Mesenchymal stem cell (in vitro differentiated cells and primary cell): ENCODE measurements at regions not wholly inside any gene's neighbourhood (a gene's known extent, or its start where the extent isn't known, plus 50 kb on each side); places are given as distances from the start of the nearest gene placed in this dataset.

Source experiments
- DNase-seq: peaks from one replicate; pipeline ENCODE4 v3.0.0-alpha.2; 2013
- H2AFZ ChIP-seq: one replicate; pipeline ENCODE4 v1.6.1; 2013; ENCODE audit warnings: low read depth, mild to moderate bottlenecking, control low read depth, inconsistent platforms, low read length, moderate library complexity
- H2AK5ac ChIP-seq: 2 replicates; pipeline ENCODE4 v1.6.1; 2013; ENCODE audit warnings: low read length, moderate library complexity, mild to moderate bottlenecking, inconsistent platforms; ENCODE audit not compliant: severe bottlenecking
- H2BK120ac ChIP-seq: one replicate; pipeline ENCODE4 v1.6.1; 2013; ENCODE audit warnings: low read depth, mild to moderate bottlenecking, inconsistent platforms, low read length, moderate library complexity
- H2BK12ac ChIP-seq, 2 experiments: one replicate each; pipeline ENCODE4 v1.6.1; 2013; ENCODE audit warnings: inconsistent platforms in 2 of 2, low read length in 2 of 2, mild to moderate bottlenecking in 2 of 2, moderate library complexity in 2 of 2, control low read depth in 1 of 2
- H2BK15ac ChIP-seq: one replicate; pipeline ENCODE4 v1.6.1; 2013; ENCODE audit warnings: mild to moderate bottlenecking, low read depth, inconsistent platforms; ENCODE audit not compliant: poor library complexity, severe bottlenecking
- H2BK5ac ChIP-seq: 2 replicates; pipeline ENCODE4 v1.6.1; 2013; ENCODE audit warnings: low read depth, mild to moderate bottlenecking, low read length, control low read depth, inconsistent platforms; ENCODE audit not compliant: poor library complexity, severe bottlenecking
- H3K14ac ChIP-seq, 2 experiments: one replicate each; pipeline ENCODE4 v1.6.1; 2013; ENCODE audit warnings: inconsistent platforms in 2 of 2, low read length in 2 of 2, control low read depth in 1 of 2, mild to moderate bottlenecking in 1 of 2, moderate library complexity in 1 of 2
- H3K18ac ChIP-seq, 2 experiments: one replicate each; pipeline ENCODE4 v1.6.1; 2013; ENCODE audit warnings: inconsistent platforms in 2 of 2, low read length in 2 of 2, control low read depth in 1 of 2, low read depth in 1 of 2, mild to moderate bottlenecking in 1 of 2
- H3K23ac ChIP-seq, 2 experiments: one replicate each; pipeline ENCODE4 v1.6.1; 2013; ENCODE audit warnings: inconsistent platforms in 2 of 2, low read length in 2 of 2, mild to moderate bottlenecking in 2 of 2, moderate library complexity in 2 of 2, control low read depth in 1 of 2
- H3K27ac ChIP-seq: 2 replicates; pipeline ENCODE4 v1.5.1; 2013; ENCODE audit warnings: mild to moderate bottlenecking, moderate library complexity, low read length, control low read depth, inconsistent platforms; ENCODE audit not compliant: poor library complexity, severe bottlenecking
- H3K27me3 ChIP-seq, 2 experiments: 2 replicates each; pipeline versions ENCODE4 v1.6.1 to v1.7.0; 2013; ENCODE audit warnings: low read length in 2 of 2, mild to moderate bottlenecking in 2 of 2, moderate library complexity in 2 of 2, control low read depth in 1 of 2, inconsistent platforms in 1 of 2; ENCODE audit not compliant: control insufficient read depth in 1 of 2, insufficient read depth in 1 of 2
- H3K36me3 ChIP-seq, 2 experiments: 2 replicates each; pipeline versions ENCODE4 v1.6.1 to v1.7.0; 2013; ENCODE audit warnings: low read length in 2 of 2, control low read depth in 1 of 2, inconsistent platforms in 1 of 2, low read depth in 1 of 2, mild to moderate bottlenecking in 1 of 2; ENCODE audit not compliant: insufficient read depth in 2 of 2, control insufficient read depth in 1 of 2
- H3K4ac ChIP-seq, 2 experiments: one replicate each; pipeline ENCODE4 v1.6.1; 2013; ENCODE audit warnings: inconsistent platforms in 2 of 2, low read length in 2 of 2, mild to moderate bottlenecking in 2 of 2, moderate library complexity in 2 of 2, control low read depth in 1 of 2, low read depth in 1 of 2
- H3K4me1 ChIP-seq: 2 replicates; pipeline ENCODE4 v1.6.1; 2013; ENCODE audit warnings: low read depth, low read length, control low read depth; ENCODE audit not compliant: control insufficient read depth, insufficient read depth
- H3K4me2 ChIP-seq: 2 replicates; pipeline ENCODE4 v1.6.1; 2013; ENCODE audit warnings: low read length, mild to moderate bottlenecking, inconsistent platforms; ENCODE audit not compliant: poor library complexity, severe bottlenecking
- H3K4me3 ChIP-seq, 2 experiments: 2 replicates each; pipeline versions ENCODE4 v1.5.1 to v1.7.0; 2013; ENCODE audit warnings: low read length in 2 of 2, mild to moderate bottlenecking in 2 of 2, control low read depth in 1 of 2, low read depth in 1 of 2; ENCODE audit not compliant: insufficient read depth in 1 of 2
- H3K79me1 ChIP-seq: replicated peaks from 2 replicates; pipeline ENCODE4 v1.6.1; 2013; ENCODE audit warnings: mild to moderate bottlenecking, control low read depth, low read length, inconsistent platforms; ENCODE audit not compliant: poor library complexity, severe bottlenecking
- H3K9ac ChIP-seq: 2 replicates; pipeline ENCODE4 v1.7.0; 2013; ENCODE audit warnings: mild to moderate bottlenecking, low read length, moderate library complexity
- H3K9me3 ChIP-seq: 2 replicates; pipeline ENCODE4 v1.7.0; 2013; ENCODE audit warnings: mild to moderate bottlenecking, low read length; ENCODE audit not compliant: control insufficient read depth
- H4K8ac ChIP-seq: one replicate; pipeline ENCODE4 v1.6.1; 2013; ENCODE audit warnings: inconsistent platforms, mild to moderate bottlenecking, low read length, moderate library complexity
- H4K91ac ChIP-seq: one replicate; pipeline ENCODE4 v1.6.1; 2013; ENCODE audit warnings: mild to moderate bottlenecking, low read length, inconsistent platforms
- WGBS: methylation state at CpG from one replicate; pipeline ENCODE4 v1.1.7; 2013; ENCODE audit warnings: mixed read lengths; 5-methylcytosine and 5-hydroxymethylcytosine counted together

- no peak overlapping the region for H2BK120ac ChIP-seq
- no peak overlapping the region for H3K4me3 ChIP-seq
- no peak overlapping the region for H2BK15ac ChIP-seq
- peaks cover 3% of the 10 kb centered on the region for H3K4me1 ChIP-seq
- no peak overlapping the region for H3K27ac ChIP-seq
- no peak overlapping the region for H3K18ac ChIP-seq
- H2AK5ac ChIP-seq, result no peak overlapping the region
- H2BK12ac ChIP-seq, result no peak overlapping the region
- no peak overlapping the region for H3K4me2 ChIP-seq
- H3K9me3 ChIP-seq, result no peaks in the 10 kb centered on the region
- H3K79me1 ChIP-seq, result no peaks in the 10 kb centered on the region
- H3K9ac ChIP-seq, result no peak overlapping the region
- H4K91ac ChIP-seq, result no peak overlapping the region
- no peak overlapping the region for H3K4ac ChIP-seq
- H4K8ac ChIP-seq, result no peak overlapping the region
- no peak overlapping the region for H2BK5ac ChIP-seq
- no peak overlapping the region for H3K23ac ChIP-seq
- no peak overlapping the region for H3K14ac ChIP-seq
- no peak overlapping the region for H2AFZ ChIP-seq
- no peak for DNase-seq
- H3K36me3 ChIP-seq, result no peaks in the 10 kb centered on the region
- H3K27me3 ChIP-seq, result no peaks in the 10 kb centered on the region
These were observed 206.7 kb upstream of the TRIB2 start for GRCh38 chr2:12510070-12510469.

- no peaks in the 10 kb centered on the region for H3K27me3 ChIP-seq
- no peaks in the 10 kb centered on the region for H3K4me1 ChIP-seq
- no peak overlapping the region for H2BK5ac ChIP-seq
- H3K27ac ChIP-seq, result no peak overlapping the region
- no peak overlapping the region for H2BK15ac ChIP-seq
- H3K4ac ChIP-seq, result peak overlapping the region in 1 of 2 experiments; percentile 35
- H3K4me2 ChIP-seq, result no peak overlapping the region
- no peak overlapping the region for H3K4me3 ChIP-seq
- H3K18ac ChIP-seq, result peak overlapping the region in 1 of 2 experiments; percentile 58
- H3K9ac ChIP-seq, result no peak overlapping the region
- peak overlapping the region; percentile 66 for H4K8ac ChIP-seq
- H3K14ac ChIP-seq, result no peak overlapping the region
- H3K23ac ChIP-seq, result no peak overlapping the region
- H3K79me1 ChIP-seq, result no peaks in the 10 kb centered on the region
- H2BK12ac ChIP-seq, result peak overlapping the region; percentile 9 to 65
- no peak overlapping the region for H2AK5ac ChIP-seq
- no peak for DNase-seq
- H3K36me3 ChIP-seq, result no peaks in the 10 kb centered on the region
- H3K9me3 ChIP-seq, result no peaks in the 10 kb centered on the region
- H2AFZ ChIP-seq, result no peak overlapping the region
- no peak overlapping the region for H2BK120ac ChIP-seq
- 83% methylated on average over 1 of the region's 1 CpG for WGBS
- H4K91ac ChIP-seq, result no peak overlapping the region
These were observed 203.4 kb upstream of the TRIB2 start for GRCh38 chr2:12513339-12513738.

GRCh38 chr2:12514168-12514567 is 202.6 kb upstream of the TRIB2 start:
- Histone ChIP-seq H3K4me1 (no peaks in the 10 kb centered on the region), H2AK5ac (no peak overlapping the region), H3K79me1 (no peaks in the 10 kb centered on the region), H3K27ac (no peak overlapping the region), H3K14ac (no peak overlapping the region), H3K9me3 (no peaks in the 10 kb centered on the region), H3K27me3 (no peaks in the 10 kb centered on the region), H4K8ac (no peak overlapping the region), H2BK15ac (no peak overlapping the region), H3K4me3 (no peak overlapping the region), H2BK12ac (no peak overlapping the region), H3K4ac (no peak overlapping the region), H2AFZ (no peak overlapping the region), H3K9ac (no peak overlapping the region), H2BK120ac (no peak overlapping the region), H4K91ac (no peak overlapping the region), H3K18ac (peak overlapping the region in 1 of 2 experiments; percentile 19), H3K23ac (no peak overlapping the region), H3K4me2 (no peak overlapping the region), H3K36me3 (no peaks in the 10 kb centered on the region), H2BK5ac (no peak overlapping the region)
- WGBS, result 71% methylated on average over 2 of the region's 3 CpGs
- no peak for DNase-seq

GRCh38 chr2:12514631-12515437 is 201.9 kb upstream of the TRIB2 start:
- Histone ChIP-seq H3K27me3 (no peaks in the 10 kb centered on the region), H3K14ac (no peak overlapping the region), H3K4me3 (no peak overlapping the region), H3K23ac (no peak overlapping the region), H2AFZ (no peak overlapping the region), H3K27ac (no peak overlapping the region), H2BK15ac (no peak overlapping the region), H3K36me3 (no peaks in the 10 kb centered on the region), H3K9me3 (no peaks in the 10 kb centered on the region), H2BK12ac (peak overlapping the region; percentile 29 to 32), H3K4ac (no peak overlapping the region), H3K4me1 (no peaks in the 10 kb centered on the region), H3K4me2 (no peak overlapping the region), H2BK5ac (no peak overlapping the region), H4K91ac (no peak overlapping the region), H2BK120ac (no peak overlapping the region), H3K79me1 (no peaks in the 10 kb centered on the region), H3K9ac (no peak overlapping the region), H4K8ac (peak overlapping the region; percentile 24), H3K18ac (peak overlapping the region in 1 of 2 experiments; percentile 14), H2AK5ac (no peak overlapping the region)
- 42% methylated on average over 6 of the region's 9 CpGs for WGBS
- DNase-seq, result peak; percentile 61
